Right hindlimb (tissue), 1 donor: ENCODE measurements at regions not wholly inside any gene's neighbourhood (a gene's known extent, or its start where the extent isn't known, plus 50 kb on each side); places are given as distances from the start of the nearest gene placed in this dataset.
"Not testable (repeated sequence)": the region's sequence is repeated elsewhere in the genome, so short reads cannot be mapped to it uniquely, and the experiment has no call there.

Experiments used
- DNase-seq: peaks from one replicate; pipeline ENCODE4 v3.0.0-alpha.2; 2018

- no peak for DNase-seq
Observed at GRCh38 chr11:123338997-123339752, 90.9 kb upstream of the GRAMD1B start.

GRCh38 chr11:123338266-123338800 is 91.7 kb upstream of the GRAMD1B start:
- DNase-seq, result no peak

- DNase-seq, result no peak
Observed at GRCh38 chr11:123334925-123335324, 95.1 kb upstream of the GRAMD1B start.

GRCh38 chr11:123332577-123332976 is 97.5 kb upstream of the GRAMD1B start:
- not testable (repeated sequence) for DNase-seq

DNA sequence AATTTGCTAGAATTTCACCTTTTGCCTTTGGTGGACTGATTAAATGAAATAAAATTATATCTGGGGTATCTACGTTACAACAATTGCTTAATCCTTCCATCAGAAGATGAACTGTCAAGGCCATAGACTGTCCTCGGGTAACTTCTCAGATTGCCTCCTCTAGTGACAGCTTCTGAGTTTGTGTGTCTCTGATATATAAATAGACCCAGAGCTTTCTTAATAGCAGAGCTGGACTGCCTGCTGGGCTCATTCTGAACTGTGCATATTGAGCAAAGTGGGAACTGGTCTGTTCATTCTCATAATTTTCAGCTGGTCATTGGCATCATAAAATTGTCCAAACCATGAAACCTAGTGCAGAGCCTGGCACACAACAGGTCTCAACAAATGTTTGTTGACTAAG is 99.1 kb upstream of the GRAMD1B start:
- DNase-seq, result no peak

GRCh38 chr11:123330471-123330870 is 99.6 kb upstream of the GRAMD1B start:
- no peak for DNase-seq

- DNase-seq, result no peak
Observed at GRCh38 chr11:123330071-123330470, 100.0 kb upstream of the GRAMD1B start.

DNA sequence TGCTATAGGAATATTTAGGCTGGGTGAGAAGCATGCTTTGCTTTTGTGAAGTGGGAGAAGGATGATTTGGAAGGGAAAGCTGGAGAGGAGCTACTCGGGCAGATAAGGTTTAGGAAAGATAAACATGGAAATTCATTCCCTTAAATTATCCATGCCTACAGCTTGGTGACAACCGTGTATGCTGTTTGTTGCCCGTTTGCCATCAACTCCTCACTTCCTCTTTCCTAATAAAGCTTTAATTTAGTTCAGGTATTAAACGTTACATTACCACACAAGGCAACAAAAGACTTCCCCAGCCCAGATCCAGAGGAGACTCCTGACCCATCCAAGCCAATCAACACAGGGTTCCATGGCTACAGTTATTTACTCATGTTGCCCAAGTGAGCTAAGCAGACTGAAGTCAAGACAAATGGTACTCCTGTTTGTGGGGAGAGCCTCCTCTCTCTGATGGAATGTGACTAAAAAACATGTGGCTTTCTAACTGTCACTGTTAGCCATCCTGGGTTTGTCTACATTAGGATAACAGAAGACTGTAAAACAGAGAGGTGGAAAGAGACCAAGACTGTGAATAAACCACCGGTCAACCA is 101.7 kb upstream of the GRAMD1B start:
- DNase-seq, result no peak

DNA sequence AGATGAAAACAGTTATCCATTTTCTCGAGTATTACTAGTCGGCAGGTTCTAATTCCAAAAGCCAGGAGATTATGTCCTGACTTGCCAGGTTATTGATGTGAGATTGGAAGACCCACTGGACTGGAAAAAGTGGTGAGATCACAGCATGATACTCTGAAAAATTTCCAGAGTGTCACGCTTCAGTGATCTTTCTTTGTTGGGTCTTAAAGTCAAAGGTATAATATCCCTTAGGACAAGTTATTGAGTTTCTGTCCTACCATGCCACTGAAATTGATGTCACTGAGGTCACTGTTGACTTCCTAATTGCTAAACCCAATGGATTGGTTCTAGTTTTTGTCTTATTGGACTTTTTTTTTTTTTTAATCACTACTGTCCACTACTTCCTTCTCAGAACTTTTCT is 104.5 kb upstream of the GRAMD1B start:
- DNase-seq, result no peak

DNA sequence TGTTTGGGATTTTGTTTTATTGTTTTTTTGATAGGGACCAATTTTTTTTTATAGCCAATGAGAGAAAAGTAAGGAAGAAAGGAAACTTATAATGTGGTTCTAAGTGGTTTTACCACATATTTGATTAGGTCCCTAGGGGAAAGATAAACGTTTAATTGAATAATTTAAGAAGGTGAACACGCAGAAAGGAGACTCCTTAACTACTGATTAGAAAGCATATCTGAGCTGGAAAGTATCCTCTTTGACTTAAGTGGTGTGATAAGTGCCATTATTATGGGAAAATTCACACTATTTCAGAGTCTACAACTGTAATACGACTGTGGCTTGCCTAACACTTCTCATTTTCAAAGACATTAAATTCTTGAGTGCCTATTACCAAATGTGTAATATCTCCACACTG is 106.5 kb upstream of the GRAMD1B start:
- DNase-seq, result no peak

DNA sequence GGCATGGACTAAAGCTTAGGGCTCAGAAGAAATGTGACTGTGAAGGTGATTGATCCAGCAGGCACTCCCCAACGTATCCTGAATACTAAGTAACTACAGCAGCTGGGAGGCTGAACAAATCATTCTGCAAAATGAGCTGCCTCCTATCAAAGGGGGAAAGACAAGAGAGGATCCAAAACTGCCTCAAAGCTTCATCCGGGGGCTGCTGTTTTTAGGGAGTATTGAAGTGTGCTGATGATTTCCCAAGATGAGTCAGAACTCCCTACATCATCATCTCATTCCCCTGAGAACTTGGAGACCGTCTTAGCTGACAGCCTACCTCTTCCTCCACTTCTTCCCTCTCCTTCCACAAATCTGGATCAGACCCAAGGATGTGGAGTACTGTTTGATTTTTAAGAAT is 108.4 kb upstream of the GRAMD1B start:
- no peak for DNase-seq

GRCh38 chr11:123318623-123319022 is 111.4 kb upstream of the GRAMD1B start:
- DNase-seq, result no peak

- not testable (repeated sequence) for DNase-seq
Observed at GRCh38 chr11:123318132-123318531, 111.9 kb upstream of the GRAMD1B start.

GRCh38 chr11:123316003-123316402 is 114.1 kb upstream of the GRAMD1B start:
- no peak for DNase-seq

DNA sequence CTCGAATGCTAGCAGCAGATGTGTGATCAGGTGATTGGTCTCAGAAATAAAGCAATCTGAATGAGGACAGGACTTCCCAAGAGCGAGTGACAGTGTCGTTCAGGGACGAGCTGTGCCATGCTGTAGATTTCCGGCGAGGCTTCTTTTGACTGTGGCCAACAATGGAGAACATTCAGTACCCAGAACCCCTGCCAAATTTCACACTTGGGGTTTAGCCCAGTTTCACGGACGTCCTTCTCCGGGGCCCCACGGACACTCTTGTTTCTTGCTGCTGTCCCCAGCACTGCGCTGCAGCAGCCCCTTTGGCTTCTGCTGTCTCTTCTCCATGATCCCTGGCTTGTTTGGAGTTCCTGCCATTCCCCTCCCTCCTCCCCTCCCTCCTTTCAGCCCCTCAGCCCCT is 115.1 kb upstream of the GRAMD1B start:
- no peak for DNase-seq

GRCh38 chr11:123313262-123313661 is 116.8 kb upstream of the GRAMD1B start:
- DNase-seq, result no peak

GRCh38 chr11:123308077-123308476 is 113.0 kb upstream of the CLMP start:
- DNase-seq, result no peak

DNA sequence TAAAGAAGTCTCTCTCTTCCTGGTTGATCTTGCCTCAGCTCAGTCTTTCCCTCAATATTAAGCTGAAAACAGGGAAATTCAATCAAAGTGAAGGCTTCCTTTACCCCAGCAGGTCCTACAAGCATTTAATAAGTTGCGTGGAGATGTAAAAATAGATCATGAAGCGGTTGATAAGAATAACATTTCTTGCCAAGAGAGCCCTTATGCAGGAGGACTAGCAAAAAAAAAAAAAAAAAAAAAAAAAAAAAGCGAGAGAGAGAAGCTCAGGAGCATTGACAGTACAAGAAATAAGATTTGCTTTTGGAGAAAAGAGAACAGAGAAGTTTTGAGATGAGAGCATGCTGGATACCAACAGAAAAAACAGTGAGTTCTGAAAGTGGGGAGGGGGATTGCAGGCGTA is 112.2 kb upstream of the CLMP start:
- no peak for DNase-seq

DNA sequence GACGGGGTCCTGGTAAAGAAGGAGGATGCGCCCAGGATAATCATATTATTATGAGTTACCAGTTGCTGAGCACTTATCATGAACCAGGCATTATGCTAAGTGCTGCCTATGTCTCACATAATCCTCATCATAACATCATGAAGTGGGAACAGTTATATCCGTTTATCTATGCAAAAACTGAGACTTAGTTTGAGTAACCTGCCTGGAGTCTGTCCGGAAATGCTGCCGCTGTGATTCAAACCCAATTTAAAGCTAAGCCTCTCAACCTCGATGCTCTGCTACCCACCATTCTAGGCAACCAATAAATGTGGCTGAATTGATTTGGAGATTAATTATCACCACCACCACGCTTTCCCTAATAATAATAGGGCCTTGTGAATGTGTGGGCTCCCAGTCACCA is 111.5 kb upstream of the CLMP start:
- DNase-seq, result no peak

DNA sequence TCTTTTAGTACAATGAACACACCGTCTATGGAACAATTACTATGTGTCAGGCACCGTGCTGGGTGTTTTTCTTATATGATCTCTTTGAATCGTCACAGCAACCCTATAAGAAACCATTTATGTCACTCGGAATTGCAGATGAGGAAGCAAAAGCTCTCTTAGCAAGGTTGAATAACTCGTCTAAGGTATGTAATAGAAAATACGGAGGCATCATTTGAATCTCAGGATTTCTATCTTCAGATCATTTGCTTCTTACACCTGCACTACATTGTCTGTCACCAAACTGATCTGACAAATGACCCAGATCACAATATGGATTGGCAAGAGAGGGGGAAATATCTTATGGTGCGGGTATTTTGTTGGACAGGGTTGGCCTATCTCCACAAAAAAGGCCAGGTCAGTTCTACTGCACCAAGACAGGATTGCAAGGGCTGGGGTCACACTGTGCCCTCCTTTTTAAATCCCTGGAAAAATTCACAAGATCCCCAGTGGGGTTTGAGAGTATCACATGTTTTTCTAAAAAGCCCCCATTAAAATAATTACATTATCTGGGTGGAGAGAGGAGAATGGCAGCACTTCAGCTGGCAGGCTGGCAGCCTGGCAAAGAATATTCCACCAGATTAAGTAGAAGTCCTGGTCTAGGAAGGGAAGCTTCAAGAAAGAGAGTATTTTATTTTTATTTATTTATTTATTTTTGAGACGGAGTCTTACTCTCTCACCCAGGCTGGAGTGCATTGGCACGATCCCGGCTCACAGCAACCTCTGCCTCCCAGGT is 110.7 kb upstream of the CLMP start:
- no peak for DNase-seq

GRCh38 chr11:123304828-123305466 is 109.9 kb upstream of the CLMP start:
- no peak for DNase-seq

DNA sequence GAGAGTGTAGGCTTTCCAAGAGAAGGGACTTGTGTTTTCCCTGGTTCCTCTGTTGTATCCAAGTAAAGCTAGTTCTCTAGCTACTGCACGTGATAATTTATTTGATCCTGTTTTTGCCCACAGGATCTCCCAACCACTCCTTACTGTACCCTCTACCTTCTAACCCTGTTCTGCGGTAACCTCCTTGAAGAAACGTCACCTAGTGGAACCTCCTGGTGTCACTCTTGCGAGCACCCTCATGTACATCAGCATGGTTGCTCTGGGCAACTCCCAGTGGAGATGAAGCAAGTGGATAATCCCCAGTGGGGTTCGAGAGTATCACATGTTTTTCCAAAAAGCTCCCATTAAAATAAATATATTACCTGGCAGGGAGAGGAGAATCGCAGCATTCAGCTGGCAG is 108.9 kb upstream of the CLMP start:
- DNase-seq, result no peak

- no peak for DNase-seq
Observed at GRCh38 chr11:123302751-123303195, 107.7 kb upstream of the CLMP start.
